Stimulated activated CD4-positive, alpha-beta T cell treated with anti-CD3 and anti-CD28 coated beads, TNF-alpha, amount 100 ng/mL, for 4 hours (primary cell): ENCODE measurements at regions not wholly inside any gene's neighbourhood (a gene's known extent, or its start where the extent isn't known, plus 50 kb on each side); places are given as distances from the start of the nearest gene placed in this dataset.

ENCODE experiments used
- DNase-seq, 3 experiments: peaks; one replicate each; pipeline ENCODE4 v3.0.0-alpha.2; 2020; ENCODE audit warnings: low read depth in 3 of 3

DNA sequence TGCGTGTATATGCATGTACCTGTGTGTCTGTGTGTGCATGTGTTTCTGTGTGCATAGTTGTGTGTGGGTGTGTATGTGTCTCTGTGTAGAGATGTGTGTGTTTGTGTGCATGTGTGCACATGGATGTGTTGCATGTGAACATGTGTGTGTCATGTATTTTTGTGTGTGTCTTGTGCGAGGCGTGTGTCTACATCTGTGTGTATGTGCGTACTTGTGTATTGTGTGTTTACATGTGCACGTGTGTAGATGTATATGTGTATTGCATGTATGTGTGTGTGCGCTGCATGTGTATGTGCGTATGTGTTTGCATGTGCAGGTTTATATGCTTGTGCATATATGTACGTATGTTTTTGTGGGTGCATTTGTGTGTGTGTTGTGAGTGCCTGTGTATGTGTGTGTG is 735.2 kb downstream of the GALR1 start:
- no peak for DNase-seq

DNA sequence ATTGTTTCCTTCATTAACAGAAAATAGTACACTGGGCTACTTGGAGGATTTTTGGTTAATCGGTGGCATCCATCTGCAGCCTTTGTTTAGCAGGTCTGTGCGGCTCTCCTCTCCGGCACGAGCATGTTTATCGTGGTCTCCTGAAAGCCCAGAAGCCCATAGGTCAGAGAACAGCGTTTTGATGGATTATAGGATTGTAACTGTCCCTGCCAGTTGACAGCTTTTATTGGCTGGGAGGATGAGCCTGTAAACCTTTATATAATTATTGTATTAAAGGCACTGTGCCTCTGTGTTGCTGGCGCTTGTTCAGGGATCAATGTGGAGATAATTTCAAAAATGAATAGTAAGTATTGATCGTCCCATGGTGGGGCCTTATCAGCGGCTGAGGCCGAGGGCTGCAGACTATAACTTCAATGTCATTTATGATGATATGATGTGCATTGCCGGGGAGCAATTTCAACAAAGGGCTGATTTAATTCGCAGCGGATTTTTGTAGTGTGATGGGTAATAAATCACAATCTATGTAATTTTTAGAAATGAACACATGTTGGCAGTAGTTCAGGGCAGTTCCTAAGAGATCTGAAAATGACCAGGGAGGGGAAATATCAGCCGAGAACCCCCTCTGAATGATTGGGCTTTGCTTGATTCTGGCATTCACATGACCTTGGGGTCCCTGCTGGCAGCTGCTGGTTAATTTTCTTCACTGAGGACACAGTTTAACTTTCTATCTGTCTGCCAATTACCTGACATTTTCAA is 736.1 kb downstream of the GALR1 start:
- no peak for DNase-seq

DNA sequence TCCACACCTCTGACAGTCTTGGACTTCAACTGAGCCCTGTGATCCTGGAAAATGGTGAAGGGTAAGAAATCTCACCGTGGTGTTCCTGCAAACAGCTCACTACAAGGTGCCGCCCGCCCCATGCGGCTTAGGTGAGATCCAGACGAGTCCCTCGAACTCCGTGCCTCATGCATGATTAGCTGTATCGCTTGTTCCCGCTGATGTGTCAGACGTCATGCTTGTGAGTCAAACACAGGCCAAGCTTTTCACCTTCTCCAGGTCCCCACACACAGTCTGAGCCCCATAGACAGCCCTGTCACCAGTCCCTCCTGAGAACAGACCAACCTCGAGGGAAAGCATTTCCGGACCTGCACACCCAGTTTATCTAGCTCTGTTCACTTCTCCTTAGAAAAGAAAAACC is 740.5 kb downstream of the GALR1 start:
- DNase-seq: no peak

DNA sequence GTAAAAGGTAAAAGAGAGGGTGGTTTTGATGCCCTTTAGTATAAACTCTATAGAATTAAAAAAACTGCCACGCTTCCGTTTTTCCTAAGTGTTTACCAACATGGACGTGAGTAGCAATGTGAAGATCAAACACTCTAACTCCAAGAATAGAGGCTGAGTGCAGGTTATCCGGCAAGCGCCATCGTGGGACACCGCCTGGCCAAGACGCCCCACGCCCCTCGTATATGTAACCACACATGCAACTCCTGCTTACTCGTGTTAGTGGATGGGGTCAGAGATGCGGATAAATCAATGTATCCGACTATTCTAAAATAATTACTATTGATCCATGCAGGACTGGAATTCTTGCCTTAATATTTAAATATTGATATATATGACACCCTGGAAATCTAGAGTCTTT is 741.3 kb downstream of the GALR1 start:
- DNase-seq: no peak

DNA sequence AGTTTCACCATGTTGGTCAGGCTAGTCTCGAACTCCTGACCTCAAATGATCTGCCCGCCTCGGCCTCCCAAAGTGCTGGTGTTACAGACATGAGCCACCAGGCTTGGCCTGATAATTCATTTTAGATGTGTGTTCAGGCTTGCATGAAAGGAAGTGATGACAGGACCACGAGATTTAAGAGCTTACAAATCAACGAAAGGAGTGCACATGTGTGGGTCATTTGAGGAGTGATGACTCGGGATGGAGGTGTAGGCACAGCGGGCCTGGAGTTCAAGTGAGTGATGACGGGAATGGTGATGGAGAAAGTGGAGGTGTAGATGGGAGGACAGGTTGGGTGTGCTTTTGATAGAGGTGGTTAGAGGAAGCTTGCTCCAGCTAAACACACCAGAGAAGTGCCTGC is 742.4 kb downstream of the GALR1 start:
- DNase-seq: no peak

DNA sequence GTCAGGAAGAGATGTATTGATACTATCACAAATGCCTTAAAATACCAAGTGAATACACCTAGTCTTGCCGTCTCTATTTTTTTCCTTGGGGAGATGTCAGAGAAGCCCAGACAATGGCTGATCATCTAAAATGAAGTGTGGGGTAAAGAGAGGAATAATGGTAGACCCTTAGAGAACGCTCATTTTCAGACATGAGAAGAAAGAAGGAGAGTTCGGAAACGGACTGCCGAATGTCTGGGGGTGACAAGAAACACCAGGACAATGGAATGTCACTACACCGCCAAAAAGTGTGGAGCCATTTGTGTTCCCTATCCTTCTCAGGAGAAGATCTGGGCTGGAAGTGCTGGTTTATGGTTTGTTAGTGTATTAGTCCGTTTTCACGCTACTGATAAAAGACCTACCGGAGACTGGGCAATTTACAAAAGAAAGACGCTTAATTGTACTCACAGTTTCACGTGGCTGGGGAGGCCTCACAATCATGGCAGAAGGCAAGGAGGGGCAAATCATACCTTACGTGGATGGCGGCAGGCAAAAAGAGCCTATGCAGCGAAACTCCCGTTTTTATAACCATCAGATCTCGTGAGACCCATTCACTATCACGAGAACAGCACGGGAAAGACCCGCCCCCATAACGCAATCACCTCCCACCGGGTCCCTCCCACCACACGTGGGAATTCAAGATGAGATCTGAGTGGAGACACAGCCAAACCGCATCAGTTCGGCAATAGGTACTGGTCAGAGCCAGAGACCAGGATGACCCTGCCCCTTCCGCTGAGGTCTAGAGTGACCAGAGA is 743.7 kb downstream of the GALR1 start:
- DNase-seq: no peak

DNA sequence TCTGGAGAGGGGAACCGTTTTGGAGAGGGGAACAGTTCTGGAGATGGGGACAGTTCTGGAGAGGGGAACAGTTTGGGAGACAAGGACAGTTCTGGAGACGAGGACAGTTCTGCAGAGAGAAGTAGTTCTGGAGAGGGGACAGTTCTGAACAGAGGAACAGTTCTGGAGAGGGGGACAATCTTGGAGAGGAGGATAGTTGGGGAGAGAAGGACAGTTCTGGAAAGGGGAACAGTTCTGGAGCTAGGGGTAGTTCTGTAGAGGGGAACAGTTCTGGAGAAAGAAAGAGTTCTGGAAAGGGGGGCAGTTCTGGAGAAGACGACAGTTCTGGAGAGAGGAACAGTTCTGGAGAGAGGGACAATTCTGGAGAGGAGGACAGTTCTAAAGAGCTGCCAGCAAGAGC is 745.9 kb downstream of the GALR1 start:
- DNase-seq: no peak

DNA sequence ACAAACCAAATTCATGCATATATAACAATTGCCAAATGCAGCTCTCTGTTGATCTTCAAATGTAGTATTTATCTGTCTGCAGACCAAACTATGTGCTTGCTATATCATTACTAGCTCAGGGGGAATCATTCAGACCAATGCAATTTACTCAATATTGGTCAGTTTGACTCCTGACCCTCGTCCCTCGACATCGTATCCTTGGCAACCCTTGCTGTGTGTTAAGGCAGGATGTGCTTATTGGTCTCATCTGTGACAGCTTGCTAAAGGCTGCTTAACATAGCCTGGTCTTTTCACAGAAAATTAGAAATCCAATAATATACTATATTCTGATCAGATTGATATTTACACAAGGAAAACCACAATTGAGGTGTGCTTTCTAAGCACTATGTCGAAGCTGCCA is 747.1 kb downstream of the GALR1 start:
- DNase-seq: no peak

DNA sequence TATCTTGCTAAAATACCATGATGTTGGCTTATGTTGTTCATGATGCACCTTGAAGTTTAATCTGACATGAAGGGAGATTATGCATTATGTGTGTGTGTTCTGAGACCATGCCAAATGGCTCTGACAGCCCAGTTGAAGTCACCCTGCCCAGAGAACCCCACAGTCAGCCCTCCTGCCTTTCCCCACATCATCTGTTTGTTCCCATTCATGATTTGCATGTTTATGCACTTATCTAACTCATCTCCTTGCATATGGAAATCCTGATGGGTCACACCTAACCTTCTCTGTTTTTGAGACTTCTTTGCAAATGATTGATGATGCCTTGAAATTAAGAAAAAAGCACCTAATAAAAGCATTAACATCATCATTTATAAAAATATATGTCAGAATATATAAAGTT is 752.2 kb downstream of the GALR1 start:
- no peak for DNase-seq

DNA sequence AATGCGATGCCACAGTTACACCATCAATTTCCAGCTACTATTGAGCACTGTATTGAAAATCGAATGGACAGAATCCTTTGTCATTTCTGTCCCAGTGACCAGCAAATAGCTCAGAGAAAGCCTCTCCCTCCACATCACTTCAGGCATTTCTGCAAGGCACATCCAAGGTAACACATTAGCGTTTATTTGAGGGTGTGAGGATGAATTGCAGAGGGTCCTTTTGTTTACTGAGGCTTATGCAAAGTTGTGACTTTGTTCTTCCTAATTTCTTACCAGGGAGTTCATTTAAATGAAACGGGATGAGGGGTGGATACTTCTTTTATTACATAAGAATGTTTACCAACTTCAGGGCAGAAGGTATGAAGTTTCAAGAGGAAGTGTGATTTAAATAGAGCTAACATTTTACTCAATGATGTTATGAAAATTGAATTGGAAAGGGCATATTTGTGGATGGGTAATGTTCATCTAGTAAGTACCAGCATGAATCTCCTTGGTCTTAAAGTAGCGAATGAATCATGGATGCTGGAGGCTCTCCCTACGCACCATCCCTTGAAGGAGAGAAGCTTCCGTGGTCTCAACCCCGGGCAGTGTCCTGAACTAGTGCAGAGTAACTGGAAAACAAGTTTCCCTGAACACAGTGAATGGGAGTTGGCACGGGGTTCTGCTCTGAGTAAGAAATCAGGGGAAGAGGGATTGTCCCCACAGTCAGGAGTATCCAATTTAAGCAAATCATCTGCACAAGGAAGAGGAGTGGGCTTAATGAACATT is 756.5 kb downstream of the GALR1 start:
- no peak for DNase-seq

DNA sequence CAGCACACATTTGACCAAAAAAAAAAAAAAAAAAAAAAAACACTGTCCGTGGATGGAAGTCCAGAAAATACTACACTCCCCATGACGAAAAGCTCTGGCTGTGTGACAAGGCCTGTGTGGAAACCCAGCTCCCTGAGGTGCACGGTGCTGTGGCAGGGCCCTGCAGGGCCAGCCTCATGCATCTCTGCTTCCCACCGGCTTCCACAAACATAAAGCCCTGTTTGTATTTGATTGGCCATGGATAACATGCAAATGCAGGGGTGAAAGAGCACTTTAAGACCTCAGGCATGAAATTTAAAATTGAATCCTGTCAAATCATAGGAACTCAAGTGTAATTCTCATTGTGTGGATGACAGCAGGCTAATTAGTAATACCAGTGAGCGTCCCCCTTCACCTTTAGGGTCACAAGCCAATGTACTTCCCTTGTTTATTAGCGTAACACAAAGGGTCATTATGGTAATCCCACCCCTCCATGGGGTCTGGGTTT is 757.2 kb downstream of the GALR1 start:
- no peak for DNase-seq

DNA sequence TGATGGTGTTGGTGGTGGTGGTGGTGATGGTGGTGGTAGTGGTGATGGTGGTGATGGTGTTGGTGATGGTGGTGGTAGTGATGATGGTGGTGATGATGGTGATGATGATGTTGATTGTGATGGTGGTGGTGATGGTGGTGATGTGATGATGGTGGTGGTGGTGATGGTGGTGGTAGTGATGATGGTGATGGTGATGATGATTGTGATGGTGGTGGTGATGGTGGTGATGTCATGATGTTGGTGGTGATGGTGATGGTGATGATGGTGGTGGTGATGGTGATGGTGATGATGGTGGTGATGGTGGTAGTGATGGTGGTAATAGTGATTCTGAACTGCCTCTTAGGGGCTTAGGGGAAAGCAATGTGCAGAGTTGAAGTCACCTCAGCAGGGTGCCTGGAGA is 760.7 kb downstream of the GALR1 start:
- no peak for DNase-seq

DNA sequence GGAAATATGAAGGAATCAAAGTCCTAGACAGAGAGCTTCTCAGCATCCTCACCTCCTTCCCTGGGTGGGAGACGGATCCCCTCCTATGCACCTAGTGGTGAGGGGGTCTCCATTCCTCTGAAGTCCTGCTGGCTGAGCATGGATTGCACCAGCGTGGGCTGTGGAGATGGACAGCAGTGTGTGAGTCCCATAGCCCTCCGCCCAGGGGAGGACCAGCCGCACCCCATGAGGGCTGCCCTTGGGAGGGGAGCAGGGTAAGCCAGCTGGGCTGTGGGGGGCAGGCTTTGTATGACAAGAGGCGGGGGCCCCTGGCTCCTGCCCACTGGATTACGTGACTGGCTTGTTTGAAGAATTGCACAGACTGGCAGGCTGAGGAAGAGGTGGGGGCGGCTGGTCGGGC is 768.2 kb downstream of the GALR1 start:
- DNase-seq: no peak

DNA sequence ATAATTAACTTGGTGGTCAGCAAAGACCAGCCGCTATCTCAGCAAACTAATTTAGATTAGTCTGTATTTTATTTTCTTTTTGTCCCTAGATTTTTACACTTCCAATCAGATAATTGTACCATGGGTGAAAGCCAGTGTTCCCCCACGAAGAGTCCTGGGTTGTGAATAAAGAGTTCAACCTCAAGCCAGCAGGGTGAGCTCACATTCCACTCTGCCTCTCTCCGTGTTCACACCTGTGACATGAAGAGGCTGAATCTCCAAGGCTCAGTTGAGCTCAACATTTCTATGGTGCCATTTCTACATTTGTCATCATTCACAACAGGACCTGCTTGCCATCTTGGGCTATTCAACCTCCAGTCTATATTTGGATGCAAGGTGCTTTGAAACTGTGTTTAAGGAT is 771.5 kb downstream of the GALR1 start:
- no peak for DNase-seq

DNA sequence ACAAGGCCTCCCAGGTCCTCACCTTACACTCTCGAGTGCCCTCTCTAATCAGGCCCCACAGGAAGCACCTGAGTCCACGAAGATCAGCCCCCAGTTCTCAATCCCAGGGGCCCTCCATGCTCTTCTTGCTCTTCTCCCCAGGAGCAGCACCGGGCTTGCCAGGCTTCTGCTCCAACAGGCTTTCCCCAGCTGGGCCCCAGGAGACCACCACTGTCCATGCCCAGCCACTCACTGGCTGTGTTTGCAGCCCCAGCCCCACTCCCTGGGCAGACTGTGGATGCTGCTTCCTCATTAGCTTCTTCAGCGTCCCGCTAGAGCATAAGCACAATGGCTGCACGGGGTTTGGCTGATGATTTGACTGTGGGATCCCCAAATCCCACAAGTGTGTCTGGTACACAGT is 781.9 kb downstream of the GALR1 start:
- no peak for DNase-seq

DNA sequence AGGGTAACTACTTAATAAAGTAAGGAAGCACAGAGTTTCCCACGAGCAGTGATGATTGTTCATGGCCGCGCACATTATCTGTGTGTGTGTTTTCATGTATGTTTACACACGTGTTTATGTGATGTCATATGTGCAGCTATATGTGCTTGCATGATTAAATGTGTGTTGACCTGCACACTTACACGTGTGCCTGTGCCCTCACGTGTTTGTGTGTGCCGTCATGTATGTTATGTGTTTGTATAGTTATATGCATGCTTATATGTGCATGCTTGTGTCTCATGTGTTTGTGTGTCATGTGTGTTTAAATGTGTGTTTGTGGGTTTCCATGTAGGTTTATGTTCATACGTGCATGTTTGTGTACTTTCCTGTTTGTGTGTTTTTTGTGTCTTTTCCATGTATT is 782.3 kb downstream of the GALR1 start:
- DNase-seq: no peak

DNA sequence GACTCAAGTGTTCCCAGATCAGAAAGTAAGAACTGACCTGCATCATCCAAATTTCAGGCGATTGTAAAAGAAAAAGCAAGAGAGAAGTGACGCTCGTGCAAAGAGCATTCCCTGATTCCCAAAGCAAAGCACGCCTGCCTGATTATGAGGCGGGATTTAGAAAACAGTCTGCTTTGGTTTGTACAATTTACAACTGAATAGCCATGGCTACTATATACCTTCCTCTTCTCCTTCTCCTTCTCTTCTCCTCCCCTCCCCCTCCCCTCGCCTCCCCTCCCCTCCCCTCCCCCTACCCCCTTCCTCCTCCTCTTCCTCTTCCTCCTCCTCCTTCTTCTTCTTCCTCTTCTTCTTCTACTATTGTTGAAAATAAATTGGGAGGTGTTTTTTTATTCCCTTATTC is 782.9 kb downstream of the GALR1 start:
- no peak for DNase-seq

DNA sequence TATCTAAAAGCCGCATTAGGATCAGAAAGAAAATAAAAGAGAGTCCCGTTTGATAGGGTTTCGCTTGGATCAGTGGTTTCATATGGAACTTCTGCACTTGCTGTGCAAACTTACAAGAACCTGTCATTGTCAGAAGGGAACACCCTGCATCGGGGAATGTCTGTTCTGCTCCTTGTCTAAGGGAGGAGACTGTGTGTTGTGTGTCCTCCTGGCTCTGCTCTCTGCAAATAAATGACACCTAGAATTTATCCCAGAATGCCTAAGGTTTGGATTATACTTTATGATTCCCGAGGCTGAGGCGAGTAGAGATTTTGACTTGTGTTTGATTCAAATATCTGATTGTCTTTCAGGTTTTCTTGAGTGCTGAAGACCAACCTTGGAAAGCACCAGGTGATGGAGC is 785.1 kb downstream of the GALR1 start:
- DNase-seq: no peak

DNA sequence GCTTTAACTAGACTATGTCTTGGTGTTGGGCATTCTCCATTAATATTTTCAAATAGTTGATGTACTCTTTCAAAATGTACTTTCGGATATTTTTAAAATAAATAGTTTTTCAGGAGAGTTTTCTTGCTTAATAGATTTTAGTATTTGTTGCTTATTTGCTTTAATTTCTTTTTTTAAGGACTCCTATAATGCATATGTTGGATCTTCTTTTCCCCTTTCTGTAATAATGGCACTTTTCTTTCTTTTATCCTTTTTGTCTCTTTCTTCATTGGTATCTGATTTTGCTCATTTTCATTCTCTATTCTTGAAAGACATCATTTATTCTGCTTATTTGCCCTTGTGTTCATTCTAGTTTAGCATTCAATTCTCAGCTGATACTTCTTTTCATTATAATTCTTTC is 791.6 kb downstream of the GALR1 start:
- no peak for DNase-seq

DNA sequence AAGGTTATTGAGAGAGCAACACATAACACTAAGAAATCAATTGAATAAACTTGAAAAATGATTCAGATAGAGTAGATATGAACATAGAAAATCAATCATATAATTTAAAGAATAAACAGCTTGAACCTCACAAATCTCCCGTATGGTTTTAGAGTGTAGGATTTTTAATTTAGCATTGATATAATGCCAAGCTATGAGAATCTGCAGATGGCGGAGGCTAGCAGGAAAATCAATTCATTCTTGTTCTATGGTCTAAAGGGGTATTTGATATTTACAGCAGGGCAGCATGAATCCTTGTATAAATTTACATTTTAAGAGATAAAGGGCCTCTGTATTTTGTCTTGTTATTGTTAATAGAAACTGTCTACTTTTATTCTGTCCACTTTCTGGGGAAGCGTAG is 797.0 kb downstream of the GALR1 start:
- DNase-seq: no peak

DNA sequence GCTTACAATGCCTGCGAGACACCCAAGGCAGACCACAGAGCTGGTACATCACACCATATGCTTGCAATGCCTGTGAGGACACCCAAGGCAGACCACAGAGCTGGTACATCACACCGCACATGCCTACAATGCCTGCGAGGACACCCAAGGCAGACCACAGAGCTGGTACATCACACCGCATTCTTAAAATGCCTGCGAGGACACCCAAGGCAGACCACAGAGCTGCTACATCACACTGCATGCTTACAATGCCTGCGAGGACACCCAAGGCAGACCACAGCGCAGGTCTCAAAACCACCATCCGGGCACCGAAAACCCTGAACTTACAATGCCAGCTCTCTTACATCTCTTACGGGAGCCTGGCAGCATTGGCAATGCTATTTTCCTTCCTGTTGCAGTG is 799.6 kb downstream of the GALR1 start:
- DNase-seq: no peak

DNA sequence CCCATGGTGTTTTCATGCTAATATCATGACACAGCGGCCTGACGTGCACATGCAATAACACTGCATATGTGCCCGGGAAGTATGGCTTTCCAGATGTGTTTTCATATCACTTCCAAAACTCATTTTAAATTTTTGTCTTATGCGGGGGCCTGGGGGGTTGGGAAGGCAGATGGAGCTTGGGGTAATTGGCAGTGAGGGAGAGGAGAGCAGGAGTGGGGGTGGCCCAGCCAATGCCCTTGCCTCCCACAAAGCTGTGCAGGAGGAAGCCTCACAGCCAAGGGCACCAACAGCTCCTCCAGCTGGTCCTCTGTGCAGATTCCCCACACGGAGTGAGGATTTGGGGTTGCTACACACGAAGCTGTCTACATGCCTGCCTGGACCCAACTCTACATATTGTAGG is 805.2 kb downstream of the GALR1 start:
- no peak for DNase-seq

DNA sequence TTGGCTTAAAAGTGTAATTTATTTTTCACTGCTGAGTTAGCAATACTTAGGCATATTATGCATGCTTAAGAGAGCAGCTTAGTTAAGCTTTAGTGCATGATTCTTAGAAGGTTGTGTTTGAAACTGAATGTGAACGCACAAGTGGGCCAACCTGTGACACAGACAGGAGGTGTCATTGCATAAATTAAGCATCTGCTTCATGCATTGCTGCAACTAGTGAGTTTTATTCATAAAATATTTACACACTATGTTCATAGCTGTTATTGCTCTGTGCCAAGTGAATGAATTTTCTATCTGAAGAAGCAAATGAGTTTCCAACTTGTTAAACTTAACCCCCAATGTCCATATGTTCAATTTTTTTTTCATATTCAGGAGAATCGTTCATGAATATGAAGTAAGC is 806.4 kb downstream of the GALR1 start:
- no peak for DNase-seq
